ENCODE measurements at regions not wholly inside any gene's neighbourhood (a gene's known extent, or its start where the extent isn't known, plus 50 kb on each side); places are given as distances from the start of the nearest gene placed in this dataset.

- no peak for FAIRE-seq
- no peak for DNase-seq (ENCODE audit: low read depth, low spot score)
- H3K9me1 ChIP-seq (ENCODE audit: control insufficient read depth, extremely low read depth, insufficient read depth, low read length): no peaks in the 10 kb centered on the region
- no peaks in the 10 kb centered on the region for H3K79me2 ChIP-seq (ENCODE audit: control insufficient read depth, insufficient read depth, low read length)
- no peak overlapping the region for H3K4me3 ChIP-seq (ENCODE audit: control insufficient read depth in 2 of 3, extremely low read depth in 1 of 3, insufficient read depth in 2 of 3, low read depth in 1 of 3, low read length in 3 of 3)
- no peaks in the 10 kb centered on the region for H3K4me1 ChIP-seq (ENCODE audit: control insufficient read depth, extremely low read depth, insufficient read depth, low read length)
- no peak for TF ChIP-seq EZH2 (IDR thresholded peaks at IDR 0.05; ENCODE audit: low read length)
- TF ChIP-seq CTCF (optimal IDR thresholded peaks at IDR 0.05 in 1 of 3, IDR thresholded peaks at IDR 0.05 in 1 of 3, conservative IDR thresholded peaks at IDR 0.05 in 1 of 3; ENCODE audit: extremely low read depth in 1 of 3, insufficient read depth in 2 of 3, low read length in 3 of 3): no peak
- H2AFZ ChIP-seq (ENCODE audit: control insufficient read depth, low read length): no peak overlapping the region
- no peak overlapping the region for H3K9ac ChIP-seq (ENCODE audit: control insufficient read depth, extremely low read depth, insufficient read depth, low read length)
- dilution Hi-C loops (cut with MboI; ENCODE audit: extremely low pct_ligation_motif_present, low sequenced_read_pairs): no loop called here
- no peak overlapping the region for H3K27ac ChIP-seq (ENCODE audit: control insufficient read depth, insufficient read depth, low read length)
- H3K27me3 ChIP-seq (ENCODE audit: control insufficient read depth, extremely low read depth, insufficient read depth, low read length): no peaks in the 10 kb centered on the region
- no peak overlapping the region for H3K4me2 ChIP-seq (ENCODE audit: control insufficient read depth, extremely low read depth, insufficient read depth, low read depth, low read length)
- H3K36me3 ChIP-seq (ENCODE audit: control insufficient read depth in 2 of 2, extremely low read depth in 1 of 2, insufficient read depth in 2 of 2, low read length in 2 of 2): no peaks in the 10 kb centered on the region
- no peaks in the 10 kb centered on the region for H4K20me1 ChIP-seq (ENCODE audit: control insufficient read depth, extremely low read depth, insufficient read depth, low read length)
- no peaks in the 10 kb centered on the region for H3K9me3 ChIP-seq (ENCODE audit: control insufficient read depth, low read depth, low read length)
These were observed 80.1 kb upstream of the ASAP2 start for GRCh38 chr2:9126540-9126939.

- no peak for TF ChIP-seq EZH2 (IDR thresholded peaks at IDR 0.05; ENCODE audit: low read length)
- no peak for TF ChIP-seq CTCF (optimal IDR thresholded peaks at IDR 0.05 in 1 of 3, IDR thresholded peaks at IDR 0.05 in 1 of 3, conservative IDR thresholded peaks at IDR 0.05 in 1 of 3; ENCODE audit: extremely low read depth in 1 of 3, insufficient read depth in 2 of 3, low read length in 3 of 3)
- Histone ChIP-seq H2AFZ (ENCODE audit: control insufficient read depth, low read length) (no peak overlapping the region), H3K79me2 (ENCODE audit: control insufficient read depth, insufficient read depth, low read length) (no peaks in the 10 kb centered on the region), H3K4me3 (ENCODE audit: control insufficient read depth in 2 of 3, extremely low read depth in 1 of 3, insufficient read depth in 2 of 3, low read depth in 1 of 3, low read length in 3 of 3) (no peak overlapping the region), H3K27ac (ENCODE audit: control insufficient read depth, insufficient read depth, low read length) (no peak overlapping the region), H3K27me3 (ENCODE audit: control insufficient read depth, extremely low read depth, insufficient read depth, low read length) (no peaks in the 10 kb centered on the region), H3K9ac (ENCODE audit: control insufficient read depth, extremely low read depth, insufficient read depth, low read length) (no peak overlapping the region), H3K9me3 (ENCODE audit: control insufficient read depth, low read depth, low read length) (no peaks in the 10 kb centered on the region), H4K20me1 (ENCODE audit: control insufficient read depth, extremely low read depth, insufficient read depth, low read length) (no peaks in the 10 kb centered on the region), H3K36me3 (ENCODE audit: control insufficient read depth in 2 of 2, extremely low read depth in 1 of 2, insufficient read depth in 2 of 2, low read length in 2 of 2) (no peaks in the 10 kb centered on the region), H3K4me1 (ENCODE audit: control insufficient read depth, extremely low read depth, insufficient read depth, low read length) (no peaks in the 10 kb centered on the region), H3K9me1 (ENCODE audit: control insufficient read depth, extremely low read depth, insufficient read depth, low read length) (no peaks in the 10 kb centered on the region), H3K4me2 (ENCODE audit: control insufficient read depth, extremely low read depth, insufficient read depth, low read depth, low read length) (no peak overlapping the region)
- DNase-seq (ENCODE audit: low read depth, low spot score) (no peak), FAIRE-seq (no peak)
- dilution Hi-C loops (cut with MboI; ENCODE audit: extremely low pct_ligation_motif_present, low sequenced_read_pairs): no loop called here
These were observed 82.3 kb upstream of the ASAP2 start for GRCh38 chr2:9124231-9124741.

Measured in keratinocyte (primary cell).